Activated naive CD8-positive, alpha-beta T cell treated with anti-CD3 and anti-CD28 coated beads, Interleukin-2, amount 50 U/mL, for 24 hours (primary cell): ENCODE measurements at regions not wholly inside any gene's neighbourhood (a gene's known extent, or its start where the extent isn't known, plus 50 kb on each side); places are given as distances from the start of the nearest gene placed in this dataset.

ENCODE experiments used
- ATAC-seq: fragments of 150-1000 bp; cut with Tn5 transposase; one replicate; pipeline ENCODE4 v1.10.0; 2021
- DNase-seq: peaks from one replicate; pipeline ENCODE4 v3.0.0; 2021
- H3K27ac Mint-ChIP-seq: one replicate; pipeline ENCODE4 v1.8.0; 2021; ENCODE audit warnings: mild to moderate bottlenecking, mixed read lengths
- H3K27me3 Mint-ChIP-seq: one replicate; pipeline ENCODE4 v1.8.0; 2021; ENCODE audit warnings: mixed read lengths
- H3K36me3 Mint-ChIP-seq: one replicate; pipeline ENCODE4 v1.8.0; 2021; ENCODE audit warnings: low read depth, mixed read lengths
- H3K4me1 Mint-ChIP-seq: one replicate; pipeline ENCODE4 v1.8.0; 2021; ENCODE audit warnings: mixed read lengths
- H3K4me3 Mint-ChIP-seq: one replicate; pipeline ENCODE4 v1.8.0; 2021; ENCODE audit warnings: mild to moderate bottlenecking, moderate library complexity, mixed read lengths
- H3K9me3 Mint-ChIP-seq: one replicate; pipeline ENCODE4 v1.8.0; 2021; ENCODE audit warnings: mixed read lengths

- DNase-seq (no peak), ATAC-seq (no peak)
- no peaks in the 10 kb centered on the region for H3K36me3 Mint-ChIP-seq
- no peaks in the 10 kb centered on the region for H3K4me1 Mint-ChIP-seq
- H3K9me3 Mint-ChIP-seq: peaks cover 3% of the 10 kb centered on the region
- H3K4me3 Mint-ChIP-seq: no peak overlapping the region
- peaks cover 12% of the 10 kb centered on the region for H3K27me3 Mint-ChIP-seq
- H3K27ac Mint-ChIP-seq: no peak overlapping the region
Observed at GRCh38 chr12:113744802-113745395, 221.2 kb downstream of the RBM19 start.

GRCh38 chr12:113742801-113743200 is 223.3 kb downstream of the RBM19 start:
- DNase-seq (no peak), ATAC-seq (no peak)
- Mint-ChIP-seq H3K27ac (no peak overlapping the region), H3K4me3 (no peak overlapping the region), H3K36me3 (no peaks in the 10 kb centered on the region), H3K27me3 (peaks cover 13% of the 10 kb centered on the region), H3K9me3 (peaks cover 4% of the 10 kb centered on the region), H3K4me1 (no peaks in the 10 kb centered on the region)

- Mint-ChIP-seq H3K36me3 (no peaks in the 10 kb centered on the region), H3K27ac (no peak overlapping the region), H3K4me3 (no peak overlapping the region), H3K4me1 (no peaks in the 10 kb centered on the region), H3K27me3 (peaks cover 17% of the 10 kb centered on the region), H3K9me3 (peaks cover 4% of the 10 kb centered on the region)
- DNase-seq (no peak), ATAC-seq (no peak)
Observed at GRCh38 chr12:113740699-113741098, 225.4 kb downstream of the RBM19 start.

- Mint-ChIP-seq H3K4me3 (no peak overlapping the region), H3K27ac (no peak overlapping the region), H3K9me3 (peaks cover 3% of the 10 kb centered on the region), H3K4me1 (no peaks in the 10 kb centered on the region), H3K36me3 (no peaks in the 10 kb centered on the region), H3K27me3 (peaks cover 29% of the 10 kb centered on the region)
- ATAC-seq: no peak
- no peak for DNase-seq
Observed at GRCh38 chr12:113735131-113735530, 231.0 kb downstream of the RBM19 start.

GRCh38 chr12:113734503-113734902 is 231.6 kb downstream of the RBM19 start:
- Mint-ChIP-seq H3K4me3 (no peak overlapping the region), H3K27ac (no peak overlapping the region), H3K4me1 (no peaks in the 10 kb centered on the region), H3K36me3 (no peaks in the 10 kb centered on the region), H3K9me3 (no peaks in the 10 kb centered on the region), H3K27me3 (peaks cover 30% of the 10 kb centered on the region)
- DNase-seq (no peak), ATAC-seq (no peak)

GRCh38 chr12:113732916-113733315 is 233.2 kb downstream of the RBM19 start:
- no peak overlapping the region for H3K27ac Mint-ChIP-seq
- no peak for ATAC-seq
- no peak overlapping the region for H3K4me3 Mint-ChIP-seq
- H3K27me3 Mint-ChIP-seq: peaks cover 25% of the 10 kb centered on the region
- no peaks in the 10 kb centered on the region for H3K9me3 Mint-ChIP-seq
- H3K4me1 Mint-ChIP-seq: no peaks in the 10 kb centered on the region
- no peak for DNase-seq
- no peaks in the 10 kb centered on the region for H3K36me3 Mint-ChIP-seq

- no peaks in the 10 kb centered on the region for H3K36me3 Mint-ChIP-seq
- DNase-seq: no peak
- no peak for ATAC-seq
- H3K4me1 Mint-ChIP-seq: no peaks in the 10 kb centered on the region
- no peak overlapping the region for H3K27ac Mint-ChIP-seq
- peaks cover 3% of the 10 kb centered on the region for H3K27me3 Mint-ChIP-seq
- H3K4me3 Mint-ChIP-seq: no peak overlapping the region
- H3K9me3 Mint-ChIP-seq: no peaks in the 10 kb centered on the region
Observed at GRCh38 chr12:113727651-113728061, 238.5 kb downstream of the RBM19 start.

GRCh38 chr12:113726254-113726819 is 239.8 kb downstream of the RBM19 start:
- Mint-ChIP-seq H3K27ac (no peak overlapping the region), H3K4me1 (no peaks in the 10 kb centered on the region), H3K36me3 (no peaks in the 10 kb centered on the region), H3K4me3 (no peak overlapping the region), H3K27me3 (peaks cover 2% of the 10 kb centered on the region), H3K9me3 (no peaks in the 10 kb centered on the region)
- no peak for ATAC-seq
- DNase-seq: no peak

GRCh38 chr12:113725557-113725876 is 240.6 kb downstream of the RBM19 start:
- no peaks in the 10 kb centered on the region for H3K4me1 Mint-ChIP-seq
- no peaks in the 10 kb centered on the region for H3K36me3 Mint-ChIP-seq
- ATAC-seq (no peak), DNase-seq (no peak)
- H3K27ac Mint-ChIP-seq: no peak overlapping the region
- H3K9me3 Mint-ChIP-seq: no peaks in the 10 kb centered on the region
- no peak overlapping the region for H3K4me3 Mint-ChIP-seq
- peaks cover 2% of the 10 kb centered on the region for H3K27me3 Mint-ChIP-seq

- H3K4me3 Mint-ChIP-seq: no peak overlapping the region
- peaks cover under 1% of the 10 kb centered on the region for H3K27me3 Mint-ChIP-seq
- no peaks in the 10 kb centered on the region for H3K36me3 Mint-ChIP-seq
- ATAC-seq (no peak), DNase-seq (no peak)
- H3K9me3 Mint-ChIP-seq: no peaks in the 10 kb centered on the region
- no peaks in the 10 kb centered on the region for H3K4me1 Mint-ChIP-seq
- H3K27ac Mint-ChIP-seq: no peak overlapping the region
Observed at GRCh38 chr12:113724794-113725556, 241.2 kb downstream of the RBM19 start.

GRCh38 chr12:113723631-113724030 is 242.5 kb downstream of the RBM19 start:
- no peak for DNase-seq
- Mint-ChIP-seq H3K27me3 (peaks cover under 1% of the 10 kb centered on the region), H3K27ac (no peak overlapping the region), H3K4me3 (no peak overlapping the region), H3K4me1 (no peaks in the 10 kb centered on the region), H3K36me3 (no peaks in the 10 kb centered on the region), H3K9me3 (no peaks in the 10 kb centered on the region)
- no peak for ATAC-seq

GRCh38 chr12:113722747-113723146 is 243.4 kb downstream of the RBM19 start:
- no peak for ATAC-seq
- H3K4me1 Mint-ChIP-seq: no peaks in the 10 kb centered on the region
- no peak for DNase-seq
- H3K27ac Mint-ChIP-seq: no peak overlapping the region
- no peaks in the 10 kb centered on the region for H3K9me3 Mint-ChIP-seq
- H3K4me3 Mint-ChIP-seq: no peak overlapping the region
- no peaks in the 10 kb centered on the region for H3K36me3 Mint-ChIP-seq
- H3K27me3 Mint-ChIP-seq: peaks cover 5% of the 10 kb centered on the region

GRCh38 chr12:113720629-113721028 is 245.5 kb downstream of the RBM19 start:
- DNase-seq (no peak), ATAC-seq (no peak)

GRCh38 chr12:113719911-113720591 is 246.1 kb downstream of the RBM19 start:
- Mint-ChIP-seq H3K27me3 (peaks cover 5% of the 10 kb centered on the region), H3K4me1 (no peaks in the 10 kb centered on the region), H3K9me3 (no peaks in the 10 kb centered on the region), H3K27ac (no peak overlapping the region), H3K4me3 (no peak overlapping the region), H3K36me3 (no peaks in the 10 kb centered on the region)
- DNase-seq (no peak), ATAC-seq (no peak)

More at GRCh38 chr12:113720629-113721028, 245.5 kb downstream of the RBM19 start:
- H3K27ac Mint-ChIP-seq: no peak overlapping the region
- H3K4me1 Mint-ChIP-seq: no peaks in the 10 kb centered on the region
- no peak overlapping the region for H3K4me3 Mint-ChIP-seq
- peaks cover 5% of the 10 kb centered on the region for H3K27me3 Mint-ChIP-seq
- H3K9me3 Mint-ChIP-seq: no peaks in the 10 kb centered on the region
- H3K36me3 Mint-ChIP-seq: no peaks in the 10 kb centered on the region

GRCh38 chr12:113713156-113713555 is 241.5 kb upstream of the LHX5 start:
- Mint-ChIP-seq H3K4me1 (no peaks in the 10 kb centered on the region), H3K36me3 (no peaks in the 10 kb centered on the region), H3K27ac (no peak overlapping the region), H3K27me3 (peaks cover 11% of the 10 kb centered on the region), H3K4me3 (no peak overlapping the region), H3K9me3 (peaks cover 4% of the 10 kb centered on the region)
- ATAC-seq (no peak), DNase-seq (no peak)
